Mammary epithelial cell (primary cell): ENCODE measurements at regions not wholly inside any gene's neighbourhood (a gene's known extent, or its start where the extent isn't known, plus 50 kb on each side); places are given as distances from the start of the nearest gene placed in this dataset.

ENCODE experiments used
- EZH2 ChIP-seq: IDR thresholded peaks from 2 replicates; pipeline ENCODE4 v1.6.1; 2012; ENCODE audit warnings: low read length, inconsistent platforms, borderline replicate concordance
- TF ChIP-seq, protein P1 (sequence below), 2 donors: IDR thresholded peaks in 1 of 2; conservative IDR thresholded peaks in 1 of 2; 2 replicates each; pipeline ENCODE4 v1.5.1; 2011 to 2012; ENCODE audit warnings: inconsistent platforms in 2 of 2, low read length in 2 of 2, mild to moderate bottlenecking in 2 of 2, control low read depth in 1 of 2, low read depth in 1 of 2; ENCODE audit not compliant: insufficient read depth in 1 of 2; ENCODE audit errors: extremely low read depth in 1 of 2

DNA sequence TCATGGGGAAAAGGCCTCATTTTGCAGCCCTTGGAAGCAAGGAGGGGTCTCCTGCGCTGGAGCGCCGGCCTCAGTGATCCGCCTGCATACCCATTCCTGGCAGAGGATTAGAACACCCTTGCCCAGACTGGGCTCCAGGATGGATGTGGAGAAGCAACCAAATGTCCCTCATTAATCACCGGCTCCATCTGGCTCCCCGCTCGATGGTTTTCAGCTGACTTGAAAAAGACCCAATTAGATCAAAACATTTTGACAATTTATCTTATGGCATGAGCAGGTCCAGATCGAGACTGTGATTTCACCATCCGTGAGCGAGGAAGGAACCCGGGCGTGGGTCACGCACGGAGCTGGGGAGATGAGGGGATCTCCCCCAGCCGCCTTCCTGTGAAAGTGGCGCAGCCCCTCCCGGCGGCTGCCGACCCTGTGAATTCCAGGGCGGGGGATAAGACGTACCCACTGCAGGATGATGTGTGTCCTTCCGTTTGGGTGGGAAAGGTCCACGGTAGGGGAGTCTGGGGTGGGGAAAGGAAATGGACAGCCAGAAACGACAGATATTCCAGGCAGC, 141.6 kb downstream of the EMX2 start:
- TF ChIP-seq, protein P1, sequence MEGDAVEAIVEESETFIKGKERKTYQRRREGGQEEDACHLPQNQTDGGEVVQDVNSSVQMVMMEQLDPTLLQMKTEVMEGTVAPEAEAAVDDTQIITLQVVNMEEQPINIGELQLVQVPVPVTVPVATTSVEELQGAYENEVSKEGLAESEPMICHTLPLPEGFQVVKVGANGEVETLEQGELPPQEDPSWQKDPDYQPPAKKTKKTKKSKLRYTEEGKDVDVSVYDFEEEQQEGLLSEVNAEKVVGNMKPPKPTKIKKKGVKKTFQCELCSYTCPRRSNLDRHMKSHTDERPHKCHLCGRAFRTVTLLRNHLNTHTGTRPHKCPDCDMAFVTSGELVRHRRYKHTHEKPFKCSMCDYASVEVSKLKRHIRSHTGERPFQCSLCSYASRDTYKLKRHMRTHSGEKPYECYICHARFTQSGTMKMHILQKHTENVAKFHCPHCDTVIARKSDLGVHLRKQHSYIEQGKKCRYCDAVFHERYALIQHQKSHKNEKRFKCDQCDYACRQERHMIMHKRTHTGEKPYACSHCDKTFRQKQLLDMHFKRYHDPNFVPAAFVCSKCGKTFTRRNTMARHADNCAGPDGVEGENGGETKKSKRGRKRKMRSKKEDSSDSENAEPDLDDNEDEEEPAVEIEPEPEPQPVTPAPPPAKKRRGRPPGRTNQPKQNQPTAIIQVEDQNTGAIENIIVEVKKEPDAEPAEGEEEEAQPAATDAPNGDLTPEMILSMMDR (conservative IDR thresholded peaks at IDR 0.05 in 1 of 2, IDR thresholded peaks at IDR 0.05 in 1 of 2; ENCODE audit: extremely low read depth in 1 of 2, insufficient read depth in 1 of 2, low read depth in 1 of 2, low read length in 2 of 2): no peak
- no peak for TF ChIP-seq EZH2
